Endothelial cell of umbilical vein (primary cell): ENCODE measurements at regions not wholly inside any gene's neighbourhood (a gene's known extent, or its start where the extent isn't known, plus 50 kb on each side); places are given as distances from the start of the nearest gene placed in this dataset.

Experiments
- BruUV-seq: library from RNA; stranded (reverse); fragments of 400-500 nt; replicated peaks from 2 replicates; lab custom pipeline; 2021; lab: Mats Ljungman, UMichigan
- CTCF ChIA-PET: fragments of 300-600, 350-600 bp; sonication (Branson Sonifier 250); formaldehyde crosslinking; loops from one replicate; lab custom pipeline; 2021; ENCODE audit warnings: antibody characterized with exemption, inconsistent platforms; lab: Charles Lee
- POLR2A ChIA-PET: fragments of 300-600, 350-600 bp; sonication (Branson Sonifier 250); formaldehyde crosslinking; loops from one replicate; lab custom pipeline; 2021; ENCODE audit warnings: antibody characterized with exemption, inconsistent platforms; lab: Charles Lee
- DNase-seq: peaks from one replicate; pipeline ENCODE4 v3.0.0-alpha.2; 2011; ENCODE audit warnings: low read depth, low spot score
- FAIRE-seq: peaks from 2 replicates; lab custom pipeline; 2011; peaks lifted over from hg19 to GRCh38; lab: Jason Lieb, UNC
- H2AFZ ChIP-seq: 2 replicates; pipeline ENCODE4 v1.6.0; 2012; ENCODE audit warnings: low read depth, low read length, control low read depth, inconsistent platforms
- H3K27ac ChIP-seq: 2 replicates; pipeline ENCODE4 v1.5.1; 2011; ENCODE audit warnings: low read depth, mild to moderate bottlenecking, control low read depth, low read length, moderate library complexity; ENCODE audit not compliant: insufficient read depth
- H3K27me3 ChIP-seq, 2 experiments: 2 replicates each; pipeline versions ENCODE4 v1.6.0 to v1.6.1; 2011; ENCODE audit warnings: low read length in 2 of 2, mixed read lengths in 1 of 2; ENCODE audit not compliant: control insufficient read depth in 2 of 2, insufficient read depth in 2 of 2
- H3K36me3 ChIP-seq, 2 experiments: 2 replicates in 1 of 2; 3 replicates in 1 of 2; pipeline ENCODE4 v1.5.1; 2011; ENCODE audit warnings: low read length in 2 of 2, mild to moderate bottlenecking in 1 of 2, moderate library complexity in 1 of 2; ENCODE audit not compliant: control insufficient read depth in 2 of 2, insufficient read depth in 2 of 2; ENCODE audit errors: extremely low read depth in 1 of 2
- H3K4me1 ChIP-seq: 3 replicates; pipeline ENCODE4 v1.5.1; 2011; ENCODE audit warnings: mild to moderate bottlenecking, low read length; ENCODE audit not compliant: control insufficient read depth, insufficient read depth; ENCODE audit errors: extremely low read depth
- H3K4me2 ChIP-seq: 2 replicates; pipeline ENCODE4 v1.6.1; 2011; ENCODE audit warnings: low read length, control low read depth, mixed read lengths; ENCODE audit not compliant: insufficient read depth
- H3K4me3 ChIP-seq, 3 experiments: fragments of 200-600 bp in 1 of 3; sonication (generic), shearing (Covaris generic) in 1 of 3; replicated peaks in 1 of 3; 2 replicates each; pipeline ENCODE4 v1.5.1; 2011 to 2016; ENCODE audit warnings: control low read depth in 3 of 3, low read length in 3 of 3, mild to moderate bottlenecking in 2 of 3, inconsistent platforms in 1 of 3, low read depth in 1 of 3, moderate library complexity in 1 of 3; ENCODE audit not compliant: insufficient read depth in 1 of 3
- H3K79me2 ChIP-seq: 2 replicates; pipeline ENCODE4 v1.6.0; 2012; ENCODE audit warnings: low read length, inconsistent platforms; ENCODE audit not compliant: control insufficient read depth, insufficient read depth
- H3K9ac ChIP-seq: replicated peaks from 2 replicates; pipeline ENCODE3; 2011; ENCODE audit warnings: low read length, control low read depth; ENCODE audit not compliant: insufficient read depth; ENCODE audit errors: extremely low read depth
- H3K9me1 ChIP-seq: replicated peaks from 3 replicates; pipeline ENCODE4 v1.6.0; 2011; ENCODE audit warnings: mild to moderate bottlenecking, low read length; ENCODE audit not compliant: control insufficient read depth, insufficient read depth; ENCODE audit errors: extremely low read depth
- H3K9me3 ChIP-seq: replicated peaks from 2 replicates; pipeline ENCODE4 v1.5.1; 2012; ENCODE audit warnings: low read length, inconsistent platforms; ENCODE audit not compliant: control insufficient read depth, insufficient read depth
- H4K20me1 ChIP-seq: replicated peaks from 2 replicates; pipeline ENCODE3; 2011; ENCODE audit warnings: mild to moderate bottlenecking, low read length; ENCODE audit not compliant: control insufficient read depth, insufficient read depth; ENCODE audit errors: extremely low read depth
- EZH2 ChIP-seq: IDR thresholded peaks from 2 replicates; pipeline ENCODE4 v1.6.1; 2012; ENCODE audit warnings: borderline replicate concordance, low read depth, mild to moderate bottlenecking, moderate library complexity, low read length, inconsistent platforms; ENCODE audit not compliant: severe bottlenecking
- FOS ChIP-seq: IDR thresholded peaks from 2 replicates; pipeline ENCODE4 v1.6.1; 2011; ENCODE audit warnings: mild to moderate bottlenecking, low read length, moderate library complexity, borderline replicate concordance; ENCODE audit not compliant: insufficient read depth
- GATA2 ChIP-seq: IDR thresholded peaks from 2 replicates; pipeline ENCODE4 v1.7.0; 2011; ENCODE audit warnings: low read depth, mild to moderate bottlenecking, moderate library complexity, mixed read lengths, low read length; ENCODE audit not compliant: insufficient read length, insufficient read depth
- JUN ChIP-seq: IDR thresholded peaks from 2 replicates; pipeline ENCODE4 v1.6.1; 2011; ENCODE audit warnings: borderline replicate concordance, low read depth; ENCODE audit not compliant: insufficient read length, insufficient read depth
- MYC ChIP-seq: IDR thresholded peaks from one replicate; pipeline ENCODE4 v1.6.1; 2011; ENCODE audit warnings: mild to moderate bottlenecking, low read depth, low read length
- POLR2A ChIP-seq: IDR thresholded peaks from 2 replicates; pipeline ENCODE4 v1.6.1; 2012; ENCODE audit warnings: low read depth, mild to moderate bottlenecking, control low read depth, low read length
- POLR2AphosphoS5 ChIP-seq: IDR thresholded peaks from 2 replicates; pipeline ENCODE4 v1.6.1; 2012; ENCODE audit warnings: low read depth, mild to moderate bottlenecking, control low read depth, low read length, moderate library complexity; ENCODE audit not compliant: insufficient read depth
- dilution Hi-C: fragments of 300-500 bp; cut with MboI; formaldehyde crosslinking; loops from one replicate; pipeline ENCODE4 v1.15.0; 2019; ENCODE audit warnings: low sequenced_read_pairs; ENCODE audit not compliant: extremely low pct_ligation_motif_present
- intact Hi-C: fragments of 100-400 bp; cut with micrococcal nuclease; formaldehyde crosslinking; loops from one replicate; pipeline ENCODE4 v1.10.0; 2022
- TF ChIP-seq, protein P1 (sequence below), 2 donors: IDR thresholded peaks; 1 replicate in 1 of 2; 2 replicates in 1 of 2; pipeline ENCODE4 v1.5.1; 2011; ENCODE audit warnings: low read length in 2 of 2, mild to moderate bottlenecking in 2 of 2, moderate library complexity in 2 of 2, control low read depth in 1 of 2, inconsistent platforms in 1 of 2, low read depth in 1 of 2; ENCODE audit not compliant: insufficient read depth in 1 of 2; ENCODE audit errors: extremely low read depth in 1 of 2
- TF ChIP-seq, protein P2 (sequence below): IDR thresholded peaks from 2 replicates; pipeline ENCODE4 v1.6.1; 2011; ENCODE audit not compliant: insufficient read depth, insufficient read length

- Histone ChIP-seq H3K4me2 (no peak overlapping the region), H3K36me3 (no peaks in the 10 kb centered on the region), H3K27me3 (no peaks in the 10 kb centered on the region), H2AFZ (no peak overlapping the region), H3K9me3 (no peaks in the 10 kb centered on the region), H3K4me3 (no peak overlapping the region), H4K20me1 (no peaks in the 10 kb centered on the region), H3K79me2 (no peaks in the 10 kb centered on the region), H3K27ac (no peak overlapping the region), H3K9ac (no peak overlapping the region), H3K4me1 (no peaks in the 10 kb centered on the region), H3K9me1 (no peaks in the 10 kb centered on the region)
- BruUV-seq = no TSS peak
- DNase-seq = no peak
- intact Hi-C loops (no loop called here), dilution Hi-C loops (no loop called here)
- ChIA-PET POLR2A (no interaction called here), CTCF (no interaction called here)
- no peak for TF ChIP-seq EZH2
- TF ChIP-seq JUN = no peak
- TF ChIP-seq, protein P1, sequence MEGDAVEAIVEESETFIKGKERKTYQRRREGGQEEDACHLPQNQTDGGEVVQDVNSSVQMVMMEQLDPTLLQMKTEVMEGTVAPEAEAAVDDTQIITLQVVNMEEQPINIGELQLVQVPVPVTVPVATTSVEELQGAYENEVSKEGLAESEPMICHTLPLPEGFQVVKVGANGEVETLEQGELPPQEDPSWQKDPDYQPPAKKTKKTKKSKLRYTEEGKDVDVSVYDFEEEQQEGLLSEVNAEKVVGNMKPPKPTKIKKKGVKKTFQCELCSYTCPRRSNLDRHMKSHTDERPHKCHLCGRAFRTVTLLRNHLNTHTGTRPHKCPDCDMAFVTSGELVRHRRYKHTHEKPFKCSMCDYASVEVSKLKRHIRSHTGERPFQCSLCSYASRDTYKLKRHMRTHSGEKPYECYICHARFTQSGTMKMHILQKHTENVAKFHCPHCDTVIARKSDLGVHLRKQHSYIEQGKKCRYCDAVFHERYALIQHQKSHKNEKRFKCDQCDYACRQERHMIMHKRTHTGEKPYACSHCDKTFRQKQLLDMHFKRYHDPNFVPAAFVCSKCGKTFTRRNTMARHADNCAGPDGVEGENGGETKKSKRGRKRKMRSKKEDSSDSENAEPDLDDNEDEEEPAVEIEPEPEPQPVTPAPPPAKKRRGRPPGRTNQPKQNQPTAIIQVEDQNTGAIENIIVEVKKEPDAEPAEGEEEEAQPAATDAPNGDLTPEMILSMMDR (IDR thresholded peaks at IDR 0.05; ENCODE audit: extremely low read depth in 1 of 2, insufficient read depth in 1 of 2, low read depth in 1 of 2, low read length in 2 of 2) = no peak
- TF ChIP-seq, protein P2, sequence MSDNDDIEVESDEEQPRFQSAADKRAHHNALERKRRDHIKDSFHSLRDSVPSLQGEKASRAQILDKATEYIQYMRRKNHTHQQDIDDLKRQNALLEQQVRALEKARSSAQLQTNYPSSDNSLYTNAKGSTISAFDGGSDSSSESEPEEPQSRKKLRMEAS = no peak
- no peak for TF ChIP-seq GATA2
- no peak for TF ChIP-seq FOS
- TF ChIP-seq POLR2A = no peak
- no peak for TF ChIP-seq POLR2AphosphoS5
- no peak for TF ChIP-seq MYC
- FAIRE-seq = no peak
Observed at GRCh38 chr1:208935517-208936187, 647.9 kb upstream of the CAMK1G start.
